ENCODE measurements at regions not wholly inside any gene's neighbourhood (a gene's known extent, or its start where the extent isn't known, plus 50 kb on each side); places are given as distances from the start of the nearest gene placed in this dataset.

- no peak for DNase-seq (ENCODE audit: low read depth)
- no peak overlapping the region for H3K4me3 ChIP-seq (ENCODE audit: control insufficient read depth, low read depth, low read length)
- no peak for TF ChIP-seq CTCF (conservative IDR thresholded peaks at IDR 0.05; ENCODE audit: control insufficient read depth, insufficient read depth, low read depth, low read length)
Observed at GRCh38 chr3:117488983-117489382, 779.4 kb downstream of the TUSC7 start.

- DNase-seq (ENCODE audit: low read depth) = no peak
- no peak overlapping the region for H3K4me3 ChIP-seq (ENCODE audit: control insufficient read depth, low read depth, low read length)
- no peak for TF ChIP-seq CTCF (conservative IDR thresholded peaks at IDR 0.05; ENCODE audit: control insufficient read depth, insufficient read depth, low read depth, low read length)
Observed at GRCh38 chr3:117489663-117490079, 780.1 kb downstream of the TUSC7 start.

GRCh38 chr3:117490716-117491115, 781.1 kb downstream of the TUSC7 start:
- TF ChIP-seq CTCF (conservative IDR thresholded peaks at IDR 0.05; ENCODE audit: control insufficient read depth, insufficient read depth, low read depth, low read length) = no peak
- no peak for DNase-seq (ENCODE audit: low read depth)

GRCh38 chr3:117495620-117496019, 786.0 kb downstream of the TUSC7 start:
- H3K4me3 ChIP-seq (ENCODE audit: control insufficient read depth, low read depth, low read length) = no peak overlapping the region
- TF ChIP-seq CTCF (conservative IDR thresholded peaks at IDR 0.05; ENCODE audit: control insufficient read depth, insufficient read depth, low read depth, low read length) = no peak
- peak; percentile 36 for DNase-seq (ENCODE audit: low read depth)

More at GRCh38 chr3:117490716-117491115, 781.1 kb downstream of the TUSC7 start:
- no peak overlapping the region for H3K4me3 ChIP-seq (ENCODE audit: control insufficient read depth, low read depth, low read length)

GRCh38 chr3:117499189-117499870, 789.8 kb downstream of the TUSC7 start:
- DNase-seq (ENCODE audit: low read depth) = no peak
- no peak for TF ChIP-seq CTCF (conservative IDR thresholded peaks at IDR 0.05; ENCODE audit: control insufficient read depth, insufficient read depth, low read depth, low read length)
- no peak overlapping the region for H3K4me3 ChIP-seq (ENCODE audit: control insufficient read depth, low read depth, low read length)

GRCh38 chr3:117507958-117508357, 798.4 kb downstream of the TUSC7 start:
- no peak for TF ChIP-seq CTCF (conservative IDR thresholded peaks at IDR 0.05; ENCODE audit: control insufficient read depth, insufficient read depth, low read depth, low read length)
- no peak for DNase-seq (ENCODE audit: low read depth)
- H3K4me3 ChIP-seq (ENCODE audit: control insufficient read depth, low read depth, low read length) = no peak overlapping the region

Data from fibroblast of mammary gland (primary cell).